NCI-H524 (cell line): ENCODE measurements at regions not wholly inside any gene's neighbourhood (a gene's known extent, or its start where the extent isn't known, plus 50 kb on each side); places are given as distances from the start of the nearest gene placed in this dataset.

Experiments
- DNase-seq, 2 experiments: peaks; one replicate each; lab custom pipeline; 2025; lab: John Stamatoyannopoulos, UW

DNA sequence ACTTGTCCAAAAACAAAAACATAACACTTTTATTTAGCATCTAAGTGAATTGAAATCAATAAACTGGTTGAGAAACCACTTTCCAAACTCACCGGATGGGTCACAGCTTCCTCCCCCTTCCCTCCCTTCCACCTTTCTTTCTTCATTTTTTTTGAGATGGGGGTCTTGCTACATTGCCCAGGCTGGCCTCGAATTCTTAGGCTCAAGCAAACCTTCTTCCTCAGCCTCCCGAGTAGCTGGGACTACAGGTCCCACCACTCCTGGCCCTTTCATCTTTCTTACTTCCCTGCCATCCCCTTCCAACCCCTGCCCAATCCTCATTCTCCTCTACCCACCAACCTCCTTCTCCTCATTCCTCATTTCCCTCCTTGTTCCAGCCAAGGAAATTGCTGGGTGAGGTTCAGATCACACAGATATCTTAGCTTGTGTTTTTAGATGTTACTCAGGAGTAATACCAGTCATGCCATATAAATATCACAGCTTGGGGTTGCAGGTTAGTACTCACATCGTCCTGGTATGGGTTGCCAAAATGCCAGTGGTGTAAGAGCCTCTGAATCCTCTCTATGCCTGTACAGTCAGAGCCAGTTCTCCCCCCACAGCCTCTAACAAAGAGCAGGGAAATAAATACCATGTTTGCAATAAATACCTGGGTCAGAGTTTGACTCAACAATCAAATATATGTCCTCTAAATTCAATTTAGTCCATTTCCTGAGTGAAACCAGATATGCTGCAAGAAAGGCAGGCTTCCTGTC lies 132.7 kb upstream of the NDUFV2 start:
- DNase-seq, result no peak

DNA sequence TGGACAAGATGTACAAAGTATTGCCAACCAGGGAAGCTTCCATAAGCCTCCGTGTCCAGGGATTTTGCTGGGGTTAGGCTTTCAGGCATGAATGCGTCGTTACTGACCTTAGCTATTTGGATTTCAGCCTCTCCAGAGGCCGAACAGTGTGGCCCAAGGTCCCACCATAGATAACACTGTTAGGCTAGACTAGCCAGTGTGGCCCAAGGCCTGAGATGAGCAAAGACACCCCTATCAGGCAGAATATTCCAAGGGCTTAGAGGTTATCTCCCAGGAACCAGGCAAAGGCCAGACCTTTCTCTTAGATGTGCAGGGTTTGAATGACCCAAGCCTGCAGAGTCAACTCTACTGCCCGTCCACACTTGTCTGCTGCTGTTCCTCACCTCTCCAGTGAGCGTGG lies 131.7 kb upstream of the NDUFV2 start:
- no peak for DNase-seq

DNA sequence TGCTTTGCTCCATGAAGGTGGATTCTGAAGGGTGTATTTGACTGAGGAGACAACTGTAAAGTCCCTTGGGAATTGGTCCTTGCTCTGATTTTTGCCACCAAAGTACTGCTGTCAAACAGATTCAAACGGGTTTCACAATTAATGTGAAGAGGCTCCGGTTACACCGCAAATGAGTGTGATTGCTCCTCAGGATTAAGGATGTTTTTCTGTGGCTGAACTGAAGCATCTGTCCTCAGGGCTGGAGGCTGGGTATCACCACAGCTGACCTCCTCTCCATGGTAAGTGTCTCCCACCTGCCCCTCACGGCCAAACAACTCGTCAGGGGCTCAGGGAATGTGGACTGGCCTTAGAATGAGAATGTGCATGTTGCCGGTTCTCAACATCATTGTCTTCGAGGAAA lies 130.4 kb upstream of the NDUFV2 start:
- DNase-seq, result peak; percentile 82 to 94

DNA sequence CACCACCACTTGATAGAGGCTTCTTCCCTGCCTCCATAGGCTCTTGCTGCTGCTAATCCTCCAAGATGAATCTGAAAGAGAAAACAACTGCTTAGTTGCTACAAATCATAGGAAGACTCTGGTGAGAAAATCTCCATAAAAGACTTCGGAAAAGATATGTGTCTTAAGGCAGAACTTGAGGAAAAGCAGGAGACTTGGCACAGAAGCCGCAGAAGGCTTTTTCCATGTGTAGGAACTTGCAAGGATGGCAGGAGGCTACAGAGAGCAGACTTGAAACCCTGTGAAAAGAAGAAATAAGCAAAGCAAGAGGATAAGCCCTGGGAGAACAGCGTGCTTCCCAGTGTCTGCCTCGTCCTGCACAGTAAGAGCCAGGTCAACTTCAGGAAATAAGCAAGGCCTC lies 128.2 kb upstream of the NDUFV2 start:
- DNase-seq, result no peak

GRCh38 chr18:8974696-8975095 lies 127.8 kb upstream of the NDUFV2 start:
- DNase-seq, result no peak

GRCh38 chr18:8975624-8976023 lies 126.9 kb upstream of the NDUFV2 start:
- DNase-seq, result no peak

- no peak for DNase-seq
Observed at GRCh38 chr18:8976606-8977005, 125.9 kb upstream of the NDUFV2 start.

GRCh38 chr18:8977166-8977565 lies 125.3 kb upstream of the NDUFV2 start:
- DNase-seq, result no peak

DNA sequence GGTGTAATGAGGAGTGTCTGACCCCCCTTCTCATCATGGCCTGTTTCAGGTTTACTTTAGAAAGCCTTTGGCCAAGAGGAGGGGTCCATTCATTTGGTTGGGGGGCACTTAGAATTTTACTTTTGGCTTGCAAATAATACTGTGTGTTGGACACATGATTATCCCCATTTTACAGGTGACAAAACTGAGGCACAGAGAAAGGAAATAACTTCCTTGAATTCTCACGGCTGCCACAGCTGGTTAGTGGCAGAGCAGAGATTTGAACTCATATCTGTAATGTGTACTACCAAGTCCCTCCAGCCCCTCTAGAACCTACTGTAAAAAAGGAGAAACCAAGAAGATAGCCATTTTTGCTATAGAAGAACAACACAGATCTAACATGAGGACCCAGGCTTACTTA lies 124.8 kb upstream of the NDUFV2 start:
- DNase-seq, result no peak

- DNase-seq, result no peak
Observed at GRCh38 chr18:8978394-8978793, 124.1 kb upstream of the NDUFV2 start.

- no peak for DNase-seq
Observed at GRCh38 chr18:8979258-8979988, 123.1 kb upstream of the NDUFV2 start.

GRCh38 chr18:8980496-8980895 lies 122.0 kb upstream of the NDUFV2 start:
- no peak for DNase-seq

DNA sequence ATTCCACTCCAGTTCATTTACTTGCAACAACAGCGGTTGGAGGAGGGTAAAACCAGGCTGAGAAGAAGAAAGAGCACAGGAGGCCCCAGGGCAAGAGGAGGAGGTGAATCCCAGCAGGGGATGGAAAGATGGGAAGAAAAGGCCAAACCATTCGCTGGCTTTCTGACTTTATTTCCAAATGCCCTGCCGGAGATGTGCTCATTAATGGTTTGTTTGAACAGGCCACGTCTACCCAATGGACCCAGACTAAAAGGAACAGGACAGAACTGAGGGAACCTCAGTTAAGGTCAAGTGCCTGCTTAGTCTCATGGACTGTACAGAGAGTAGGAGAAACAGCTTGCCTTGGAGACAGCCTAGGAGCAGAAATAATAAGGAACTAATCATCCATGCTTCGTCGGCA lies 121.6 kb upstream of the NDUFV2 start:
- no peak for DNase-seq

DNA sequence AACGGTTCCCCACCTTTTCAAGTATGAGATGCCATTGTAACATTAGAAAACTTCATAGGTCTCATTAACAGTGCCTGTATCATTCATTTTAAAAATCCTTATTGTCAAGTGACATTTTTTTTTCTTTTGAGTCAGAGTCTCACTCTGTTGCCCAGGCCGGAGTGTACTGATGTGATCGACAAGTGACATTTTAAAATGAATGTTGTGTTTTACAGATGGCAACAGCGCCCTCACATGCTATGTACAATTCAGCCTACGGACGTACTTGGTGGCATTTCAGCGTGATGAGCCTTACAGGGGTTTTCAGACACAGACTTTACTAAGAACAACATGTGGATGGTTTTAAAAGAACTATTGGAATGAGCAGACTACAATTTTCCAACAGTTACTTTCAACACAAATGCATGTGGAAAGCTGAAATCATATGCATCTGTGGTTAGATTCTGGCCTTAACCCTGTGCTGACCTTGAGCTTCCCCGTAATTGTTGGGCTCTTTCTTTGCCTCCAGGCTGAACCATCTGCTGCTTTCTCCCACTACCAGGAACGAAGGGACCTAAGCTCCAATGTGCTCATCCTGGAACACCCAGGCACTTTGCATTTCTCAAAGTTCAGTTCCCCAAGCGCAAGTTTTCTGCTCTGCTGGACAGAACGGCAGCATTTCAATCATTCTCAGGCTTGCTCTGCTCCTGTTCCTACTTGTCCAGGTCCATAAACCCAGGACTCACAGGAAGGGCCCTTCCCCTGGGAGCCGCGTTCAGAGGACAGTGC lies 119.9 kb upstream of the NDUFV2 start:
- peak; percentile 66 to 84 for DNase-seq

GRCh38 chr18:8983195-8983594 lies 119.3 kb upstream of the NDUFV2 start:
- peak in 1 of 2 experiments; percentile 45 for DNase-seq

GRCh38 chr18:8984131-8984721 lies 118.3 kb upstream of the NDUFV2 start:
- DNase-seq, result peak in 1 of 2 experiments; percentile 28

DNA sequence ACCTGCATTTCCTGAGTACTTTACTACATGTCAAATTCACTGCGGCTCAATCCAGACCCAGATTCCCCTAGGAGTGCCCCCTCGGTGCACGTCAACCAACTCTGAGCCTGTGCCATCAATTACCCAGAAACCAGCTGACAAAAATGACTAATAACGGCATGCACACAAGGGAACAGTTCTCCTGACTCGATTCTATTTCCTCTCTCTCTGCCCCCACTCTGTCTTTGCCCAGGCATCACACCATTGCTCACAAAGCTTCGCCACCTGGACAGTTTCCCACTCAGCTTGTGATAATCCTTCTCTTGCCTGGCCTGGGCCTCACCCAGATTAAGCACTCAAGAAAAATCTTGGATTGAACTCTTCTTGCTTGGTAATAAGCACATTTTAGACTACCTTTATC lies 115.3 kb upstream of the NDUFV2 start:
- DNase-seq, result peak; percentile 77 to 86

DNA sequence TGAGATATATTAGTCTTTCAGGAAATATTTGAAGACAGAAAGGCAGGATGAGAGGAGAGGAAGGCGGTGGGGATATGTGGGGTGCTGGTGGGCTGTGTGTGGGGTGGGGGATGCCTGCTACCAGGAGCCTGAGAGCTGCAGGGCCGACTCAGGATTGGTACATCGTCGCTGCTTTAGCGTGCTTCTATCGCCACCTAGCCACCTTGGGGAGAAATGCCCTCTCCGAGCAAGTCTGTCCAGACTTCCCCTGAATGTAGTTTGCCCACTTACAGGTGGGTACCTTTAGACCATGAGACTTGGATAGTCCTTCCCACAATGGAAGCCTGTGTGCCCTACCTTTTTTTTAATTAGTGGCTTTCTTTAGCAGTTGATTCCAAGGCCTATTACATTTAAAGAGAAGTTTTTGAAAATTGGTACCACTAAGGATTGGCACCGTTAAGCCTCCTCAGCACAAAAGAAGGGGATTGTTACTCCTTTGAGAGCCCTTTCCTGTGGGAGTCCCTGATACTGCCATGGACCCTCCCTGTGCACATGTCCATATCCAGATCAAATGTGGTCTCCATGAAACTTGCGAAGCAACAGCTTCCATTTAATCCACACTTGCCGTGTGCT lies 114.1 kb upstream of the NDUFV2 start:
- DNase-seq, result peak; percentile 9 to 75

DNA sequence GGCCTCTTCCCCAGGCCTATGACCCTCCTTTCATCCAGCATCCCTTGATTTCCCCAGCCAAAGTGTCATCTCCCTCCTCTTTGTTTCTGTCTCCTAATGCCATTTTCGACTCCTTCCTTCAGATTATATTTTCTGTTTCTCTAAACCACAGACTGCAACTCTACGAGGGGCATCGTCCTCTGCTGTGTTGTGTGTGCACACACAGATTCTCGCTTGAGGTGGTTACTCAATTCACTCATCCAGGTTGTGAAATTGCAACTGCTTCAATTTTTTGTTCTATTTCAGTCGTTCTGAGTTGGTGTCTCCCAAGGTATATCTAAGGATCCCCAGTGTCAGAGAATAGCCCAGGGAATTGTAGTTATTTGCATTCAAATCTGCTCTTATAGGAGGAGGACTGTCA lies 113.5 kb upstream of the NDUFV2 start:
- DNase-seq, result no peak

DNA sequence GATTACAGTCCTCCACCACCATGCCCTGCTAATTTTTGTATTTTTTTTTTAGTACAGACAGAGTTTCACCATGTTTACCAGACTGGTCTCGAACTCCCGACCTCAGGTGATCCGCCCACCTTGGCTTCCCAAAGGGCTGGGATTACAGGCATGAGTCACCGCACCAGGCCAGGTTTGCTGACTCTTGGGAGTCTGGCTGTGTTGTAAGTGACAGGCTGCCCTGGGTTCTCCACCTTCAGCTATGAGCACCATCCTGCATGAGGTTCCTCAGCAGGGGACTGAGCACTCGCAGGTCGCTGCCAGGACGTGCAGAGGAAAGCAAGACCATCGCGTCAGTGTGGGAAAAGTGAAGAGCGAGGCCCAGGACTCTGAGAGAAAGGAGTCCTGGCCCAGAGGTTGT lies 112.6 kb upstream of the NDUFV2 start:
- no peak for DNase-seq

- DNase-seq, result no peak
Observed at GRCh38 chr18:8990276-8991031, 112.0 kb upstream of the NDUFV2 start.
